NCI-H510A treated with DMSO at 0.1 percent for 48 hours (cell line): ENCODE measurements at regions not wholly inside any gene's neighbourhood (a gene's known extent, or its start where the extent isn't known, plus 50 kb on each side); places are given as distances from the start of the nearest gene placed in this dataset.
"Not testable (repeated sequence)": the region's sequence is repeated elsewhere in the genome, so short reads cannot be mapped to it uniquely, and the experiment has no call there.

ENCODE experiments used
- DNase-seq: peaks from one replicate; lab custom pipeline; 2025; lab: John Stamatoyannopoulos, UW

GRCh38 chr6:84929212-84929611 lies 164.8 kb upstream of the TBX18 start:
- DNase-seq: no peak

DNA sequence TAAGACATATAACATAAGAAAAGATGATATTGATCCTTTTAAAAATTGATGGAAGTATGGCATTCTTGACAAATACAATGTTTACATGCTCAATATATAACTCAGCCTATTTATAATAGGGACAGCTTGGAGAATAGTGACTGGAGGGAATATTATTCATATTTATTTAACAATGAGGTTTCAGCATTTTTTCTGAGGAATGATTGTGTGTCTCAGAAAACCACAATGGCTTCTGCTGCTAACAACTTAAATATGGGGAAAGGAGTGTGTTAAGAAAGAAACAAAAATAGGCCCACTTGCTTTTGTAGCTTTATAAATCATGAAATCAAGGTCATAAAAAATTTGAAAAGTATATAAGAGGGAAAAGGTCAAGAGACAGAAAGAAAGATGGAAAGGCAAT lies 163.2 kb upstream of the TBX18 start:
- no peak for DNase-seq

GRCh38 chr6:84926189-84927155 lies 162.1 kb upstream of the TBX18 start:
- no peak for DNase-seq

- no peak for DNase-seq
Observed at GRCh38 chr6:84921891-84922290, 157.5 kb upstream of the TBX18 start.

- DNase-seq: no peak
Observed at GRCh38 chr6:84920021-84920420, 155.6 kb upstream of the TBX18 start.

DNA sequence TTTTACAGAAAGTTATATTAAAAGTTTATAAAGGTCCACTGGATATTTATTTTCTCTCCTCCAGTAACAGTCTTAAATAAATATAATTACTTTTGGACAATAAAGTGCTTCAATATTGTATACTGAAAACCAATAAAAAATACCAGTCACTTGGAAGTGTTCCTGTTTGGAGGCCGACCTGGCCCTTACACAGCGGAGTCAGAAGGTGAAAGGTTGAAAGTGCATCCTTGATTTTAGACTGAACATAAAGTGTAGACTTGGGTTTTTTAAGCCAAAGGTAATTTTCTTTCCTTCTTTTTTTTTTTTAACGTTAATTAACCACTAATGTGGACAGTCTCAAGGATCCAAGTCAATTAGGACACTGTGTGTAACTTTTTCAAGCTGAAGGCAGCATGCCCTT lies 152.3 kb upstream of the TBX18 start:
- no peak for DNase-seq

DNA sequence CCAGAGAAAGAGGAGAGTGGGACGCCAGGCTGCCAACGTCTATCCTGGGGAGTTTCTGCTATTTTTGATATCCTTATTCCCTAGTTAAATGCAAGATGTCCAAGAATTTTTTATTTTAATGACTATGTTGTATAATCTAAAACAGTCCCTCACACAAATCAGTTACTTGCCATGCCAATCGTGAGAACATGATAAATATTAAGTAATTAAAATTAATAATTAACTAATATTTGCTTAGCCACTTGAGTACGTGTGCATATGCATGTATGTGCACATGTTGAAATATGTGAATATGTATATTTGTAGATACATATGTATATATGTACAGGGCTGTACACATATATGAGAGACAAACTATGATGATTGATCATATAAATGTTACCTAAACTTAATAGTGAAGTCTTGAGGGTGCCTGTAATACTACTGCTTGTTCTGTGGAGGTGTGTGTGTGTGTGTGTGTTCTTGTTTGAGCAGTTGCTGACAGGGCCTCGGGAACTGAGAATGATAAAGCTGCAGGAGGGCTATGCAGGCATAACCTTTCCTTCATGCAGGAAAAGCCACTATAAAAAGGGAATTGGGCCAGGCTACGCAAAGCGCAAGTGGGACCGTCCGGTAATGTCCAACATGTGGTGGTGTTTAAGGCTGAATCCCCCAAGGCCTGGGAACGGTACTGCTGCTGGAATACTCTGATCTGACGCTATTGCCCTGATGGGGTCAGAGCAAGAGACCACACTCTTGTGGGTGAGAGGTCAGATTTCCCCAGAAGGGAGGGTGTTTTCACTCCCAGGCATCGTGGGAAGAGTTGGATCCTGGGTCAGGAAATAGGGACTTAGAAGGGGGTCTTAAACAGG lies 148.3 kb upstream of the TBX18 start:
- no peak for DNase-seq

DNA sequence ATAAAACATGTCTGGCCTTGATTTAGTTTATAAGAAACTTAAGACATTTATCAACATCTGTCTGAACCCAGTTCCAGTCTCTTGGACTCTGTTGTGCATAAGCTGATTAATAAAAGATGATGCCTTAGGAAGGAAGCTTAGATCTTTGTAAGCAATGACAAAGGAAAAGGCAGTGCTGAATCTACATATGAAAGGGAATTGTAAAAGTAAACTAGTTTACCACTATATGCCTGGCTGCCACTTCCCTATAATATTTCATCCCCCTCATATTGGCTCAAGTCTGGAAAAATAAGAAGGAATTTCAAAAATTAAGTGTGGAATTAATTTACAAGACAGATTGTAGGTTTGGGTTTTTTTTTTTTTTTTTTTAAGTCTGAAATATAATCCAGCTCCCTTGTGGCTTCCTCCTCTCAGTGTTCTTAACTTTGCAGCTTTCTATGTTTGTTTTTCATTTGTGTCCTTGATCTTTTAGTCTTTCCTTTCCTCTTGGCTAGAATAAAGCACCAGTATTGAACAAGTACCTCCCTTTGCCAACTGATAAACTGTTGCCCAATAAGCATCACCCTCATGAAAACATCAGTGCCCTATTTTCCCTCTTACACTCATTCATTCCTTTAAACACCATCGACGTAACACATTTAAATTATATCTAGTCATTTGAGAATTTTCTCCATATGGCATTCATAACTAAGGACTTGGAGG lies 146.7 kb upstream of the TBX18 start:
- DNase-seq: no peak

DNA sequence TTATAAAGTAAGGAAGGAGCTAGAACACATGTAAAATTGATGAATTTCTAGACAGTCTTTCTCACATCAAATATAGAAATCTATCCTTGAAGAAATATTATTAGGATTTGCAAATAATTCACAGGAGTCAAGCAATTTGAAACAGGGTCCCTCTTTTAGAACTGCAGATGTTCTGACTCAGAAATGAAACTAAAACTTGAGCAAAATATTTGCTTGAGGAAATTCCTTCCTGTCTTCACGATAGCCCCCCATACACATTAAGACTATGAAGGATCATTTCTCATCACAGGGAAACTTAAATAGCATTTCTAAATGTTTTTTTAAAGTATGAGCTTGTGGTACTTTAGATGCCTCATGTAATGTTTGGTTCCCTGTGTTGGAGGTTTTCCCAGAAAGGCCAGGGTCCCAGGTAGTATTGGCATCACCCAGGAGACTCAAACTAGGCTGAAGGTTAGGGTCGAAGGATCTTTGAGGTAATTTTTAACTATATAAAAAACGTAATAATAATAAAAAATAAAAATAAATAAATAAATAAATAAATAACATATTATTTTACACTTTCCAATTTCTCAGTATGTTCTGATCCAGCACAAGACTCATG lies 144.0 kb upstream of the TBX18 start:
- DNase-seq: no peak

GRCh38 chr6:84906514-84906913 lies 142.1 kb upstream of the TBX18 start:
- DNase-seq: no peak

DNA sequence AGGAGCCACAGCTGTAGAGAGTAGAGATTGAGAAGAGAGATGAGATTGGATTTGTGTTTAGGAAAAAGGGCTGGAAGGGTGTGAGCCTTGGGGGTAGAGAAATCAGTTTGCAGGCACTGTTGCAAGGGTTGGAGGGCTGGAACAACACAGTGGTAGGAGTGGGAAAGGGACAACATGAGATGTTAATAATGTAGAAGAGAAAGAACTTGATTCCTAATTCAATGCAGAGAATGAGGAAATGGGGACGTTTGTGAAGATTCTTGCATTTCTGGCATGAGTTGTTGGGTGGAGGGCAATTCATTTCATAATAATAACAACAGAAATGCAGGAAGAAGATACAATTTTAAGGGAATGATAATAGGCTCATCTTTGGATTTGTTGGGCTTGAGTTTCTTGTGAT lies 141.4 kb upstream of the TBX18 start:
- no peak for DNase-seq

- no peak for DNase-seq
Observed at GRCh38 chr6:84902354-84902928, 138.0 kb upstream of the TBX18 start.

DNA sequence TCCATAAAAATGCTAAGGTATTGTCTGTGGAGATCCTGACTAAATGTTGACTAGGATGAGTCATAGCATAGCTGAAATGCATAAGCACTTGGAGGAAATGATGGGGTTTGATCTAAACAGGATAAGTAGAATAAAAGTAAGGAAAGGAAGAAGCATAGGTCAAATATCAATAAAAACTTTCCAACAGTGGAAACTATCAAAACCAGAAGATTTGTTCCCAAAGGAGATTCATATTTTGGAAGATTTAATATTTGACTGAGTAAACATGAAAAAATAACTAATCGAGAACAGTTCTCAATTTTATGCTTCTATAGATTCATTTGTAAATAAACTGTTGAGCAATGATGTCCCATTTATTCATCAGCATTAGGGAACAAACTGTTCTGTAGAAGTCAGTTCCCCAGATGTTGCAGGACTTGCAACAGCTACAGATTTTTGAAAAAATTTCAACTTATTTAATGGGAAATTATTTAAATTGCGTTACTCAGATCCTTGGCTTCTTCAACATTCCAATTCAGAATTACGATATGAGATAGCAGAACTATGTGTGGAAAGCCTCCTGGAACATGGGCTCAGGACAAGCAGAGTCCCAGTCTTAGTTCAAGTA lies 133.7 kb upstream of the TBX18 start:
- DNase-seq: no peak

DNA sequence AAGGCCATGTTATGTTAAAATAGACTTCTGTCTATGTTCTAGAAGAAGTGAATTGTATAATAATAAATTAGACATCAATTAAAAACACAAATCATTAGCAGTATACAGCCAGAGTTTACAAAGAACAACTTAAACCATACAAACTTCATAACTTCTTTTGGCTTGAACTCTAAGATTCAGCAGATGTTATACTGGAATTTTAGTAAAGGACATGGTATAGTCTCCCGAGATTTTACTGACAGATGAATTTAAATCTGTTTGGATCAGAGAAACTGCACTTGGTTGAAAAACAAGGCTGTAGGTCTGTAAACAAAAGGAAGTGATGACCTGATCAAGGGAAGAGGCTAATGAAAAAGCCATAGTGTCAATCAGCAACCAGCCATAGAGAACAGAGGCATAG lies 132.6 kb upstream of the TBX18 start:
- DNase-seq: no peak

DNA sequence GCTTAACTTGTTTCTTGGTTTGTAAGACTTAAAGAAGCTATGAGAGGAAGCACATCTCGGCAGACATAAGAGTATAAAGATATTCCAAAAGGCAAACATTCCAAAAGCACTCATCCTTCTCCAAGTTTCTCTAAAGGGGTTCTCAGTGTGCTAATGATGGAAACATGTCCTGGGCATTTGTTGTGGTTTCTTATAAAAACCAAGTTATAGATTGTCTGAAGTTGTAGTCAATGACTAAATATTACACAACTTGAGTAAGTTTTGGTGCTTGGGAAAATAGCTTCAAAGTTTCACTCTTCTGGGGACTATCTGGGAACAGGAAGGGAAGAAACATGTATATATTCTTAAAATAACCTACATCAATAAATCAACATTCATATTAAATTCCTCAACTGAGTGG lies 128.3 kb upstream of the TBX18 start:
- no peak for DNase-seq

- no peak for DNase-seq
Observed at GRCh38 chr6:84882768-84883766, 118.7 kb upstream of the TBX18 start.

DNA sequence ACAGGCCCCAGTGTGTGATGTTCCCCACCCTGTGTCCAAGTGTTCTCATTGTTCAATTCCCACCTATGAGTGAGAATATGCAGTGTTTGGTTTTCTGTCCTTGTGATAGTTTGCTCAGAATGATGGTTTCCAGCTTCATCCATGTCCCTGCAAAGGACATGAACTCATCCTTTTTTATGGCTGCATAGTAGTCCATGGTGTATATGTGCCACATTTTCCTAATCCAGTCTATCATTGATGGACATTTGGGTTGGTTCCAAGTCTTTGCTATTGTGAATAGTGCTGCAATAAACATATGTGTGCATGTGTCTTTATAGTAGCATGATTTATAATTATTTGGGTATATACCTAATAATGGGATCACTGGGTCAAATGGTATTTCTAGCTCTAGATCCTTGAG lies 115.0 kb upstream of the TBX18 start:
- not testable (repeated sequence) for DNase-seq

GRCh38 chr6:84877515-84878210 lies 113.3 kb upstream of the TBX18 start:
- DNase-seq: no peak
